Prostate gland (tissue), 2 donors: ENCODE measurements at regions not wholly inside any gene's neighbourhood (a gene's known extent, or its start where the extent isn't known, plus 50 kb on each side); places are given as distances from the start of the nearest gene placed in this dataset.

ENCODE experiments used
- DNase-seq: peaks from one replicate; pipeline ENCODE4 v3.0.0-alpha.2; 2019; ENCODE audit warnings: low spot score
- H3K27ac ChIP-seq, 2 donors: fragments of 200-600 bp; sonication (generic); 2 replicates each; pipeline ENCODE4 v1.5.1; 2017 to 2019
- H3K27me3 ChIP-seq: fragments of 200-600 bp; sonication (generic); replicated peaks from 2 replicates; pipeline ENCODE4 v1.5.1; 2019; ENCODE audit not compliant: insufficient read depth
- H3K36me3 ChIP-seq, 2 donors: fragments of 200-600 bp; sonication (generic); 1 replicate in 1 of 2; 2 replicates in 1 of 2; pipeline versions ENCODE4 v1.5.1 to v1.8.1; 2017 to 2019
- H3K4me1 ChIP-seq: fragments of 200-600 bp; sonication (generic); replicated peaks from 2 replicates; pipeline ENCODE4 v1.5.1; 2019
- H3K4me3 ChIP-seq, 2 donors: fragments of 200-600 bp; sonication (generic); 2 replicates each; pipeline ENCODE4 v1.5.1; 2017 to 2019
- H3K9me3 ChIP-seq: fragments of 200-600 bp; sonication (generic); 2 replicates; pipeline ENCODE4 v1.5.1; 2017
- CTCF ChIP-seq, 4 experiments: fragments of 200-600 bp in 2 of 4; fragments of 450-650 bp in 2 of 4; sonication (generic) in 2 of 4; IDR thresholded peaks; 1 replicate in 3 of 4; 2 replicates in 1 of 4; pipeline ENCODE4 v1.5.1; 2016 to 2019; ENCODE audit warnings: antibody characterized with exemption in 4 of 4, mild to moderate bottlenecking in 2 of 4, moderate library complexity in 2 of 4
- POLR2A ChIP-seq: fragments of 450-650 bp; IDR thresholded peaks from one replicate; pipeline ENCODE4 v1.6.1; 2016; ENCODE audit warnings: antibody characterized with exemption, mild to moderate bottlenecking
- POLR2AphosphoS5 ChIP-seq: sonication (generic); formaldehyde crosslinking; IDR thresholded peaks from one replicate; pipeline ENCODE4 v1.6.1; 2017; ENCODE audit warnings: antibody characterized with exemption
- WGBS: methylation state at CpG from one replicate; pipeline ENCODE4 v1.1.5; 2018; 5-methylcytosine and 5-hydroxymethylcytosine counted together
- intact Hi-C: fragments of 100-400 bp; cut with DNase I; formaldehyde crosslinking; loops from one replicate; pipeline ENCODE4 v1.14.2; 2022

GRCh38 chr15:81575436-81576123, 201.6 kb upstream of the TMC3 start:
- WGBS, result 18% methylated on average over 7 of the region's 7 CpGs
- no peaks in the 10 kb centered on the region for H3K4me1 ChIP-seq
- no peaks in the 10 kb centered on the region for H3K27me3 ChIP-seq
- no peak for TF ChIP-seq POLR2AphosphoS5
- no peak for TF ChIP-seq POLR2A
- no peak for TF ChIP-seq CTCF (IDR thresholded peaks at IDR 0.05)
- H3K27ac ChIP-seq, result no peak overlapping the region
- no peak for DNase-seq
- no peak overlapping the region for H3K4me3 ChIP-seq
- no peaks in the 10 kb centered on the region for H3K9me3 ChIP-seq
- H3K36me3 ChIP-seq, result no peaks in the 10 kb centered on the region
- intact Hi-C loops, result no loop called here

GRCh38 chr15:81573098-81573746, 199.2 kb upstream of the TMC3 start:
- intact Hi-C loops, result no loop called here
- H3K27ac ChIP-seq, result no peak overlapping the region
- H3K36me3 ChIP-seq, result no peaks in the 10 kb centered on the region
- H3K4me3 ChIP-seq, result no peak overlapping the region
- H3K4me1 ChIP-seq, result no peaks in the 10 kb centered on the region
- 87% methylated on average over 9 of the region's 9 CpGs for WGBS
- H3K9me3 ChIP-seq, result no peaks in the 10 kb centered on the region
- H3K27me3 ChIP-seq, result no peaks in the 10 kb centered on the region
- DNase-seq, result no peak
- TF ChIP-seq POLR2A (no peak), CTCF (IDR thresholded peaks at IDR 0.05) (no peak), POLR2AphosphoS5 (no peak)

GRCh38 chr15:81572190-81572589, 198.2 kb upstream of the TMC3 start:
- TF ChIP-seq CTCF (IDR thresholded peaks at IDR 0.05) (no peak), POLR2A (no peak), POLR2AphosphoS5 (no peak)
- no peak overlapping the region for H3K4me3 ChIP-seq
- intact Hi-C loops, result no loop called here

GRCh38 chr15:81569286-81570080, 195.5 kb upstream of the TMC3 start:
- 63% methylated on average over 4 of the region's 4 CpGs for WGBS
- Histone ChIP-seq H3K36me3 (no peaks in the 10 kb centered on the region), H3K27ac (no peak overlapping the region), H3K4me3 (no peak overlapping the region), H3K27me3 (no peaks in the 10 kb centered on the region), H3K9me3 (no peaks in the 10 kb centered on the region), H3K4me1 (no peaks in the 10 kb centered on the region)
- DNase-seq, result no peak
- intact Hi-C loops, result no loop called here
- TF ChIP-seq POLR2AphosphoS5, result no peak
- no peak for TF ChIP-seq POLR2A
- TF ChIP-seq CTCF (IDR thresholded peaks at IDR 0.05), result no peak

More at GRCh38 chr15:81572190-81572589, 198.2 kb upstream of the TMC3 start:
- DNase-seq, result no peak
- H3K4me1 ChIP-seq, result no peaks in the 10 kb centered on the region
- H3K27ac ChIP-seq, result no peak overlapping the region
- H3K36me3 ChIP-seq, result no peaks in the 10 kb centered on the region
- H3K27me3 ChIP-seq, result no peaks in the 10 kb centered on the region
- no peaks in the 10 kb centered on the region for H3K9me3 ChIP-seq
